HG03025 (cell line): ENCODE measurements at regions not wholly inside any gene's neighbourhood (a gene's known extent, or its start where the extent isn't known, plus 50 kb on each side); places are given as distances from the start of the nearest gene placed in this dataset.

ENCODE experiments used
- ATAC-seq: cut with Tn5 transposase; IDR thresholded peaks from one replicate; pipeline ENCODE4 v1.9.1; 2021; ENCODE audit warnings: mild to moderate bottlenecking, moderate library complexity; ENCODE audit not compliant: unreplicated experiment, low FRiP score

- no peak for ATAC-seq
Observed at GRCh38 chr17:71330099-71330375, 790.8 kb upstream of the SOX9 start.

- no peak for ATAC-seq
Observed at GRCh38 chr17:71331754-71332325, 789.0 kb upstream of the SOX9 start.

- no peak for ATAC-seq
Observed at GRCh38 chr17:71334048-71334751, 786.6 kb upstream of the SOX9 start.

- no peak for ATAC-seq
Observed at GRCh38 chr17:71335212-71335611, 785.6 kb upstream of the SOX9 start.

GRCh38 chr17:71337938-71338337 lies 782.9 kb upstream of the SOX9 start:
- ATAC-seq: no peak

GRCh38 chr17:71338396-71338795 lies 782.4 kb upstream of the SOX9 start:
- no peak for ATAC-seq

GRCh38 chr17:71339206-71339605 lies 781.6 kb upstream of the SOX9 start:
- ATAC-seq: no peak

GRCh38 chr17:71342737-71343136 lies 778.1 kb upstream of the SOX9 start:
- no peak for ATAC-seq

- ATAC-seq: no peak
Observed at GRCh38 chr17:71349908-71350600, 770.8 kb upstream of the SOX9 start.

GRCh38 chr17:71360301-71360700 lies 760.5 kb upstream of the SOX9 start:
- no peak for ATAC-seq

GRCh38 chr17:71361656-71362450 lies 759.0 kb upstream of the SOX9 start:
- no peak for ATAC-seq

- no peak for ATAC-seq
Observed at GRCh38 chr17:71363661-71364060, 757.2 kb upstream of the SOX9 start.

- ATAC-seq: no peak
Observed at GRCh38 chr17:71371809-71372208, 749.0 kb upstream of the SOX9 start.

GRCh38 chr17:71375948-71376347 lies 744.9 kb upstream of the SOX9 start:
- ATAC-seq: no peak

- ATAC-seq: no peak
Observed at GRCh38 chr17:71376933-71377332, 743.9 kb upstream of the SOX9 start.

GRCh38 chr17:71378036-71378435 lies 742.8 kb upstream of the SOX9 start:
- no peak for ATAC-seq

GRCh38 chr17:71378741-71379140 lies 742.1 kb upstream of the SOX9 start:
- no peak for ATAC-seq

- ATAC-seq: no peak
Observed at GRCh38 chr17:71379512-71379911, 741.3 kb upstream of the SOX9 start.

- no peak for ATAC-seq
Observed at GRCh38 chr17:71380535-71380934, 740.3 kb upstream of the SOX9 start.

GRCh38 chr17:71380936-71381335 lies 739.9 kb upstream of the SOX9 start:
- no peak for ATAC-seq

GRCh38 chr17:71383091-71383490 lies 737.7 kb upstream of the SOX9 start:
- no peak for ATAC-seq
